ENCODE measurements at regions not wholly inside any gene's neighbourhood (a gene's known extent, or its start where the extent isn't known, plus 50 kb on each side); places are given as distances from the start of the nearest gene placed in this dataset.

GRCh38 chr9:79341561-79341960, 230.2 kb upstream of the TLE4 start:
- H4K20me1 ChIP-seq (ENCODE audit: insufficient read depth, low read length, poor library complexity, severe bottlenecking) = no peaks in the 10 kb centered on the region
- no peaks in the 10 kb centered on the region for H3K79me2 ChIP-seq (ENCODE audit: insufficient read depth, low read length)
- H3K4me2 ChIP-seq (ENCODE audit: low read depth, low read length, poor library complexity, severe bottlenecking) = no peak overlapping the region
- no peaks in the 10 kb centered on the region for H3K36me3 ChIP-seq (ENCODE audit: insufficient read depth, low read length)
- TF ChIP-seq CTCF (conservative IDR thresholded peaks at IDR 0.05; ENCODE audit: low read length) (no peak), EZH2phosphoT487 (IDR thresholded peaks at IDR 0.05; ENCODE audit: borderline replicate concordance) (no peak)
- no peaks in the 10 kb centered on the region for H3K9me2 ChIP-seq (replicated peaks; ENCODE audit: low read depth, low read length)
- H3K27me3 ChIP-seq (ENCODE audit: insufficient read depth, low read length, poor library complexity, severe bottlenecking) = no peaks in the 10 kb centered on the region
- H3K9ac ChIP-seq (ENCODE audit: low read depth, low read length, poor library complexity, severe bottlenecking) = no peak overlapping the region
- no peaks in the 10 kb centered on the region for H3F3A ChIP-seq (ENCODE audit: low read depth)
- 0 out of 2 replicates have a peak, but pooled peaks cover 2% of the 10 kb centered on the region for H3K9me3 ChIP-seq (ENCODE audit: insufficient read depth, low read depth, low read length)
- H2AFZ ChIP-seq (ENCODE audit: low read length) = no peak overlapping the region
- H3K4me1 ChIP-seq (ENCODE audit: insufficient read depth, low read length, poor library complexity, severe bottlenecking) = no peaks in the 10 kb centered on the region
- no peak overlapping the region for H3K4me3 ChIP-seq (ENCODE audit: low read length, poor library complexity, severe bottlenecking)

GRCh38 chr9:79346350-79347020, 225.3 kb upstream of the TLE4 start:
- no peak overlapping the region for H2AFZ ChIP-seq (ENCODE audit: low read length)
- H3K9me3 ChIP-seq (ENCODE audit: insufficient read depth, low read depth, low read length) = no peaks in the 10 kb centered on the region
- no peak for TF ChIP-seq CTCF (conservative IDR thresholded peaks at IDR 0.05; ENCODE audit: low read length)
- TF ChIP-seq EZH2phosphoT487 (IDR thresholded peaks at IDR 0.05; ENCODE audit: borderline replicate concordance) = no peak
- no peaks in the 10 kb centered on the region for H3K27me3 ChIP-seq (ENCODE audit: insufficient read depth, low read length, poor library complexity, severe bottlenecking)
- H3K79me2 ChIP-seq (ENCODE audit: insufficient read depth, low read length) = no peaks in the 10 kb centered on the region
- no peaks in the 10 kb centered on the region for H3F3A ChIP-seq (ENCODE audit: low read depth)
- H3K36me3 ChIP-seq (ENCODE audit: insufficient read depth, low read length) = no peaks in the 10 kb centered on the region
- H3K9me2 ChIP-seq (replicated peaks; ENCODE audit: low read depth, low read length) = no peaks in the 10 kb centered on the region
- no peak overlapping the region for H3K9ac ChIP-seq (ENCODE audit: low read depth, low read length, poor library complexity, severe bottlenecking)
- no peak overlapping the region for H3K4me3 ChIP-seq (ENCODE audit: low read length, poor library complexity, severe bottlenecking)
- H3K4me1 ChIP-seq (ENCODE audit: insufficient read depth, low read length, poor library complexity, severe bottlenecking) = no peaks in the 10 kb centered on the region
- no peaks in the 10 kb centered on the region for H4K20me1 ChIP-seq (ENCODE audit: insufficient read depth, low read length, poor library complexity, severe bottlenecking)
- H3K4me2 ChIP-seq (ENCODE audit: low read depth, low read length, poor library complexity, severe bottlenecking) = no peak overlapping the region

- Histone ChIP-seq H3K9me2 (replicated peaks; ENCODE audit: low read depth, low read length) (no peaks in the 10 kb centered on the region), H3K4me2 (ENCODE audit: low read depth, low read length, poor library complexity, severe bottlenecking) (no peak overlapping the region)
These were observed 219.4 kb upstream of the TLE4 start for GRCh38 chr9:79352322-79352721.

More at GRCh38 chr9:79352322-79352721, 219.4 kb upstream of the TLE4 start:
- Histone ChIP-seq H3K79me2 (ENCODE audit: insufficient read depth, low read length) (no peaks in the 10 kb centered on the region), H2AFZ (ENCODE audit: low read length) (no peak overlapping the region), H4K20me1 (ENCODE audit: insufficient read depth, low read length, poor library complexity, severe bottlenecking) (no peaks in the 10 kb centered on the region), H3K9me3 (ENCODE audit: insufficient read depth, low read depth, low read length) (no peaks in the 10 kb centered on the region), H3K27me3 (ENCODE audit: insufficient read depth, low read length, poor library complexity, severe bottlenecking) (no peaks in the 10 kb centered on the region), H3K4me1 (ENCODE audit: insufficient read depth, low read length, poor library complexity, severe bottlenecking) (no peaks in the 10 kb centered on the region), H3K36me3 (ENCODE audit: insufficient read depth, low read length) (no peaks in the 10 kb centered on the region), H3K9ac (ENCODE audit: low read depth, low read length, poor library complexity, severe bottlenecking) (no peak overlapping the region), H3K4me3 (ENCODE audit: low read length, poor library complexity, severe bottlenecking) (no peak overlapping the region), H3F3A (ENCODE audit: low read depth) (no peaks in the 10 kb centered on the region)
- TF ChIP-seq CTCF (conservative IDR thresholded peaks at IDR 0.05; ENCODE audit: low read length) = no peak
- TF ChIP-seq EZH2phosphoT487 (IDR thresholded peaks at IDR 0.05; ENCODE audit: borderline replicate concordance) = no peak
